ENCODE measurements at regions not wholly inside any gene's neighbourhood (a gene's known extent, or its start where the extent isn't known, plus 50 kb on each side); places are given as distances from the start of the nearest gene placed in this dataset.
"Not testable (repeated sequence)": the region's sequence is repeated elsewhere in the genome, so short reads cannot be mapped to it uniquely, and the experiment has no call there.

DNA sequence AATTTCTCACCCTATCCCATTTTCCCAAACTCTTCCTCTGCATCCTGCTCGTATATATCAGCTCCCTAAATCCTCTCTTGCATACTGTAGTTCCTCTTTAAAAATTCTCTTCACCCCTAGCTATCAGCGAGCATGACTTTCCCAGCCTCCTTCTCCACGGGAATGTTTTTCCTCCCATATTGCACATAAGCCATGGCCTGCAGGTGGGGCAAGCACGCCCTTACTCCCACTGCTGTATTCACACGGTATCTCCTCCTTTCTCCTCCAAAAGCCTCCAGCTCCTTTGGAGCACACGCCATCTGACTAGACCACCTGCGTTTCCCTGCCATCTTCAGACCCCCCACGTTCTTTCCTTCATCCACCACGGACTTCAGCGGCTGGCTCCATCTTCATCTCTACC is 208.7 kb upstream of the FRG1 start:
- TF ChIP-seq, protein P1, sequence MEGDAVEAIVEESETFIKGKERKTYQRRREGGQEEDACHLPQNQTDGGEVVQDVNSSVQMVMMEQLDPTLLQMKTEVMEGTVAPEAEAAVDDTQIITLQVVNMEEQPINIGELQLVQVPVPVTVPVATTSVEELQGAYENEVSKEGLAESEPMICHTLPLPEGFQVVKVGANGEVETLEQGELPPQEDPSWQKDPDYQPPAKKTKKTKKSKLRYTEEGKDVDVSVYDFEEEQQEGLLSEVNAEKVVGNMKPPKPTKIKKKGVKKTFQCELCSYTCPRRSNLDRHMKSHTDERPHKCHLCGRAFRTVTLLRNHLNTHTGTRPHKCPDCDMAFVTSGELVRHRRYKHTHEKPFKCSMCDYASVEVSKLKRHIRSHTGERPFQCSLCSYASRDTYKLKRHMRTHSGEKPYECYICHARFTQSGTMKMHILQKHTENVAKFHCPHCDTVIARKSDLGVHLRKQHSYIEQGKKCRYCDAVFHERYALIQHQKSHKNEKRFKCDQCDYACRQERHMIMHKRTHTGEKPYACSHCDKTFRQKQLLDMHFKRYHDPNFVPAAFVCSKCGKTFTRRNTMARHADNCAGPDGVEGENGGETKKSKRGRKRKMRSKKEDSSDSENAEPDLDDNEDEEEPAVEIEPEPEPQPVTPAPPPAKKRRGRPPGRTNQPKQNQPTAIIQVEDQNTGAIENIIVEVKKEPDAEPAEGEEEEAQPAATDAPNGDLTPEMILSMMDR (IDR thresholded peaks at IDR 0.05; ENCODE audit: low read depth, low read length), result not testable (repeated sequence)
- not testable (repeated sequence) for TF ChIP-seq EZH2phosphoT487 (IDR thresholded peaks at IDR 0.05; ENCODE audit: low read depth)
